NCI-H748 (cell line): ENCODE measurements at regions not wholly inside any gene's neighbourhood (a gene's known extent, or its start where the extent isn't known, plus 50 kb on each side); places are given as distances from the start of the nearest gene placed in this dataset.
"Not testable (repeated sequence)": the region's sequence is repeated elsewhere in the genome, so short reads cannot be mapped to it uniquely, and the experiment has no call there.

Experiments used
- DNase-seq: peaks from one replicate; lab custom pipeline; 2025; ENCODE audit not compliant: unreplicated experiment; lab: John Stamatoyannopoulos, UW

GRCh38 chr10:93127642-93128215 lies 54.0 kb downstream of the CYP26A1 start:
- DNase-seq, result not testable (repeated sequence)

- no peak for DNase-seq
Measured at GRCh38 chr10:93131986-93132385, 58.3 kb downstream of the CYP26A1 start.

GRCh38 chr10:93138113-93138870 lies 64.6 kb downstream of the CYP26A1 start:
- no peak for DNase-seq

- no peak for DNase-seq
Measured at GRCh38 chr10:93139059-93139655, 65.5 kb downstream of the CYP26A1 start.

DNA sequence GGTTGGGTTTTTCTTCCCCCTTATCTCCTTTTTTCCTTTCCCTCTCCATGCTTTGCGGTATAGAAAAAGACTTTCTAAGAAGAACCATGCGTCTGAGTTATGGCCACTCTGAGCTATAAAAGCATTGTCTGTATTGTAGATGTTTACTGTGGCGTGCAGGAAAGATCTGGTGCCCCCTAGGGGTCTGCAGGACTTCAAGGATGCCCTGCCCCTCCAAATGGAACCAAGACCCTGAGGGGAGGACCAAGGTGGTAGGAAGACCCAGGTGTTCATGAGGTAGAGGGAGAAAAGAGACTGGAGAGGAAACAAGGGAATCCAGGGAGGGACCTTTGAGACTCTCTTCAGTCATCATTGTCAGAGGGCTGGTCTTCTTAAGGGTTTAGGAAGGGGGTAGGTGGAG lies 68.8 kb downstream of the CYP26A1 start:
- DNase-seq, result no peak

DNA sequence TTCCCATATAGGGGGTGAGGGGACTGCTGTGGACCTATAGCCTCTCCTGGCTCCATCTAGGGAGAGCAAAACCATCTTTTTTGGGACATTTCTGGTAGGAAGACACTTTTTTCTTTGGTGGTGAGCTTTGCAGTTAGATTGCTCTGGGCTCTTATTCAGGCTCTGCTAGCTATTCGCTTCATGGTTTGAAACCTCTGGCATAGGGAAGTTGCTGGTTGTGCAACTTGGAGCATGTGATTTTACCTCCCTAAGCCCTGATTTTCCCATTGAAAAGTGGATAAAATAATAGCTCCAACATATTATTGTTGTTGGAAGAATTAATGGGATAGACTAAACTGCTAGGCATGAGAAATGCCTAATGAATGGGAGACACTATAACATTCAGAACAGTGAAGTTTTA lies 69.6 kb downstream of the CYP26A1 start:
- no peak for DNase-seq

DNA sequence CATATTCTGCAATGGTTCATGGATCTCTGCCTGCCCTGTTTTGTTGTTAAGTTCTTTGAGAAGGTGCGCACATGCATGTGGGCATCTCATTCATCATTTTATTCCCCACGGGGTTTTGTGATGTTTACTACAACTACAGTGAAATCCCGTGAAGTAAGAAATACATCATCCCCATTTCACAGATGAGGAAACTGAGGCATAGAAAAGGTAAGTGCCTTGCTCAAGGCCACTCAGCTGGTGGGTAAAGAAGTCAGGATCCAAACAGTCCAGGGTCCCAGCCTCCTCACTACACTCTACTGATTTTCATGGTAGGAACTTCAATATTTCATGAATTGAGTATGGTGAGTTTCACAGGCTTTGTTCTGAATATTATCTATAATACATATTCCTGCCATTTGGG lies 72.6 kb downstream of the CYP26A1 start:
- DNase-seq, result no peak

DNA sequence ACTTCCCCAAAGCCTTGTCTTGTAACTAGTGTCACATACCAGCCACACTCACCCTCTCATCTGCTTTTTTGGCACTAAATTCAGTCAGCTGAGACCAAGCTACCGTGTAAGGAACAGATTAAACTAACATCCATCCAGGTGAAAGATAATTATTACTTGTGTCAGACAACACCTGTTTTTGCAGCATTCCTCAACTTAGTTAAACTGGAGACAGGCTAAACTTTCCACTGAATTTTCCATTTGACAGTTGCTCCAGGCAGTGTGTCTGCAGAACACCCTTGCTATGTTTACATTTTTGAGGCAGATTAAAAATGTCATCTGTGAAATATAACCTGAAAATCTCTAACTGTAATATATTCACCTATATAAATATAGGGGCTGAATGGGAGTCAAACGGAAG lies 73.6 kb downstream of the CYP26A1 start:
- DNase-seq, result no peak

DNA sequence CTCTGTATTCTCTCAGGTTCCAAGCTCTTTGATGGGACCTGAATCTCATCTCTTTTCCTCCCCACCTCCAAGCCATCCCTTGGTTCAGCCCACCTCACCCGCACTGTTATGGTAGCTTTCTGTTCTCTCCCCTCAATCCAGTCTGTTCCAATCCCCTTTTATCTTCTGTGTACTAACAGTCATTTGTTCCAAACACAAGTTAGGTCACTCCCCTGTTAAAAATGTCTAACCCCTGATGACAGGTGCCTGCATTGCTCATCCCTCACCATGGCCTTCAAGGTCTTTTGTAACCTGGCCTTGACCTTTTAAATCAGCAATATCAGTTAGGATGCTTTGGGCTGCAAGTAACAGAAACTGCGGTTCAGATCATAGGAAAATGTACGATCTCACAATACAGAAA lies 74.8 kb downstream of the CYP26A1 start:
- DNase-seq, result no peak

DNA sequence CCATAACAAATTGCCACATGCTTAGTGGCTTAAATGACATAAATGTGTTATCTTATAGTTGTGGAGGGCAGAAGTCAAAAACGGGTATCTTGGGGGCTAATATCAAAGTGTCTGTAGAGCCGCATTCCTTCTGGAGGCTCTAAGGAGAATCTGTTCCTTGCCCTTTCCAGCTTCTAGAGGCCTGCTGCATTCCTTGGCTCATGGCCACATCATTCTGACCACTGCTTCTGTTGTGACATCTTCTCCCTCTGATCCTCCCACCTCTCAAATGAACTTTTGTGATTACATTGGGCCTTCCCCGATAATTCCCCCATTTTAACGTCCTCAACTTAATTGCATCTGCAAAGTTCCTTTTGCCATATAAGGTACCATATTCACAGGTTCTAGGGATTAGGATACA lies 76.1 kb downstream of the CYP26A1 start:
- no peak for DNase-seq

DNA sequence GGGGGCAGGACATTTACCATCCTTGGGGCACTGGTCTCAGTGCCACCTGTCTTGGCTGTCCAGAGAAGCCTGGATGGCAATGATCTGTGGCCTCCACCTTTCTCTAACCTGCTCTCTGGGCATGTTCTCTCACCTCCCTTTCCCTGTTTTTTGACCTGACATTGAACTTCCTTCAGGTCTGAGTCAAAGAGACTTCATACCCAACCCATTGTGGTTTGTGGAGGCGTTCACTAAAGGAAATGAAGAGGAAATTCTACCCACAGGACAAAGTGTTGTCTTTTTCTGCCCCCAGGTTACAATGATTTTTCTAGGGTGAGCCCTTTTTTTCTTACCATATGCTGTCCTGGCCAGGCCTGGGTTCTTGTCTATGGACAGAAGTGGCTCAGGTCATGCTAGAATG lies 76.6 kb downstream of the CYP26A1 start:
- no peak for DNase-seq

DNA sequence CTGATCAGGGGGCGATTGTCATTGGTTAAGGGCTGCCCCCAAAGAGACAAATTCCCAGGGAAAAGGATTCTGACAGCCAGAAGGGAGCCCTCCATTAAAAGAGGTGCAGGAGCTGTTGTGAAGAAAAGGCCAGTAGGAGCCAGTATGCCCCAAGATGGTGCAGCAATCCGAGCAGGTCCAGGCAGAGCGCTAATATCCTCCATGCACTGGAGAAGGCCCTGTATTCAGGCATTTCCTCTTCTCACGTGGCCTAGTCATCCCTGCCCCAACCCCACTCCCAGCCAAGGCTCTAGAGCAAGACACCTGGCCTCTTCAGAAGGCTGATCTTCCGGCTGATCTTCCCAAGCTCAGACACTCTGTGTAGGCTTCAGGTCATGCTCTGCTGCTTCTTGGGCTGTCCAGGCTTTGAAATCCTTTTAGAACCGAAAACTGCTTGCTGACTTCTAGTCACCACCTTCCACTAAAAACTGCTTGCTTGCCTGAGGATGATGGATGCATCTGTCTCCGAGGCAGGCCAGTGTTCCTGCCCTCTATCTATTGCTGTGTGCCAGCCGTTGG lies 77.4 kb downstream of the CYP26A1 start:
- DNase-seq, result no peak

DNA sequence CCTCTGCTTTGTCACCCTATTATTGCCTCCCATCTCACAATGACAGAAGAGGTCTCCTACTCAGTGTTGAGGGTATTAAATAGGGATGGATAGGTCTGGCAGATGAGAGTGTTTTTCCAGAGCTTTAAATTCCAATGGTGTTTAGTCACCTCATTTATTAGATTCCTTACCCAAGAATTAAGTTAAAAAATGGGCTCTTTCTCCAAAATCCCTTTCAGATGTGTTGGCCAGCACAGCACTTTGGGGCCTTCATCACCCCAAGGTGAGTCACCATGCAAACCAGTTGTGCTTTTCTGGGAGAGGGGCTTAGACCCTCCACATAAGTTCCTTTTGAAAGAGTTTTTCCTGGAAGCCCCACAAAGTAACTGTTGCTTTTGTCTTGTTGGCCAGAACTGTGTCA lies 78.4 kb downstream of the CYP26A1 start:
- DNase-seq, result no peak

DNA sequence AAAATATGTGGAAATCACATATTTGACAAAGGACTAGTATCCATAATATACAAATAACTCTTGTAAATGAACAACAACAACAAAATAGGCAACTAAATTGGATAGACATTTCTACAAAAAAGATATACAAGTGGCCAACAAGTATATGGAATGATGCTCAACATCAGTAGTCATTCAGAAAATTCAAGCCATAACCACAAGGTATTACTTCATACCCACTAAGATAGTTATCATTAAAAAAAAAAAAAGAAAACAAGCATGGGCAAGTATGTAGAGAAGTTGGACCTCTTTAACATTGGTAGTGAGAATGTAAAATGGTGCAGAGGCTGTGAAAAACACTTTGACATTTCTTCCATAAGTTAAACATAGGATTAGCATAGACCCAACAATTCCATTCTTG lies 80.8 kb downstream of the CYP26A1 start:
- DNase-seq, result no peak

DNA sequence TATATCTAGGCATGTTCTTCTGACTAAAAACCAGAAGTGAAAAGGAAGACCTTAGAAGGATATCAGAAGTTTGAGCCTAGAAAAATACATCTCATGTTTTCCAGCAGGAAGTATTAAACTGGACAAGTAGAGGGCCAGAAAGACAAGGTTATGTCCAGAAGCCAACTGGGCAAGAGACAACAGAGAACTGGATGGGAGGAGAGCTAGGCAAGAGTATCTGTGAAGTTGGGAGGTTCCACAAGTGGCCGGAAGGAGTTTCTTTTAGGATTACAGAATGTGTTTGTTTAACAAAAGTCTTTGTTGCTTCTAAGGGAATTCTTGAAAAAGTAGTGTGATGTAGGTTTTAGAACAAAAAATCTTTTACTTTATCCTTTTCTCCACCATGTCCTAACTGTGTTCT lies 86.4 kb downstream of the CYP26A1 start:
- no peak for DNase-seq

GRCh38 chr10:93160829-93161228 lies 87.1 kb downstream of the CYP26A1 start:
- DNase-seq, result no peak

DNA sequence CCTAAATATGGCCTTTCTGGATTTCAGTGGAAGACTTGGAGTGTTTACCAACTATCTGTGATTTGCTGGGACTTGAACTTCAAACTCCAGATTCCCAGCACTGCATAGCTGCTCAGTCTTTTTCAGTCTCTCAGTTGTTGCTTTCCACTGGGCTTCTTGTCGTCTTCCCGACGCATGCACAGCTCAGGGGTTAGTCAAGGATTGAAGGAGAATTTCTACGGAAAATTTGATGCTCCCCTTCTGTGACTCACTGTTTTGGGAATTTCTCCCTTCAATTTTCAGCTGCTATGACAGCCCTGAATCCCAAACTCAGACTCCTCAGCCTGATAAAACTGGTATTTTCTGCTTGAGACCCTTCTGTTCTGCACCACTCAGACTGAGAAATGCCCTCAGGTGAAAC lies 91.7 kb downstream of the CYP26A1 start:
- no peak for DNase-seq

- no peak for DNase-seq
Measured at GRCh38 chr10:93166134-93166533, 92.4 kb downstream of the CYP26A1 start.

- no peak for DNase-seq
Measured at GRCh38 chr10:93171837-93172236, 98.1 kb downstream of the CYP26A1 start.

DNA sequence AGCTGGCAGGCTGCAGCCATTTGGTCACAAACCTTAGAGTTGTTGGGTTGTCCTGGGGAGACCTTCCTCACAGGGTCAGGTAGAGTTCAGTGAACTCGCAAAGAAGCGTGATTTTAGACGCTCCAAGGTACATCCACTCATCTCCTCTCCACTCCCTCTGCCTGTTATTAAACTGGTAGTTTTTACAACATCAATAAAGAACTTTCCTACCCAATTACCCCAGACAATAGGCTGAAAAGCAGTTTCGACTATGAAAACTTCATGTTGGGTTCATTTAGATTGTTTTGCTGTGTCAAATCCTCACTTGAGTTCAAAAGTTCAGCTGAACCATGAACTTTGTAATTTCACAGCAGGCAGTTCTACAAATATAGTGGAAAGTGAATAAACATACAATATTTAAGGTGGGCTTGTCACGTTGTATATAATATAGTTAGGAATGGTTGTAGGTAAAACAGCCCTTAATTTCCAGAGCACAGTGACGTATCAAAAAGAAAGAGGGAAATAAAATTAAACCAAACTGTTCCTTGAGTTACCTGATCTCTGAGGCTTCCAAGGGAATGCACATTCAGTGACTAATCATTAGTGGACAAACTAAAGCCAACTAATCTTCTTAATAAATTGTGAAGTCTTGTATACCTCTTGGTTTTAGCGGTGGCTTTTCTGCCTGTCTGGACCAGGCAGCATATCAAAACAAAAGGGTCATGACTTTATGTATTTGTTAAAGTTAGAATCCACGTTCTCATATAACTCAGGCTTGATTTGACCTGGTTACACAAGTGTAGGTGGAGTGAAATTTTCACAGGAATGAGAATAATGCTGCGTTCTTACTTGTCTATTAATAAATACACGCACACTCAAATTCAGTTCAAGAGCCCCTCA lies 100.5 kb downstream of the CYP26A1 start:
- no peak for DNase-seq

GRCh38 chr10:93175490-93175889 lies 101.8 kb downstream of the CYP26A1 start:
- DNase-seq, result no peak
